GM23338 (cell line): ENCODE measurements at regions not wholly inside any gene's neighbourhood (a gene's known extent, or its start where the extent isn't known, plus 50 kb on each side); places are given as distances from the start of the nearest gene placed in this dataset.

Experiments used
- CTCF ChIP-seq, 2 experiments: fragments of 200-600 bp in 1 of 2; sonication (generic) in 1 of 2; conservative IDR thresholded peaks; 2 replicates each; pipeline versions ENCODE4 v1.5.1 to v1.6.1; 2016 to 2017; ENCODE audit warnings: antibody characterized with exemption in 2 of 2, low read depth in 2 of 2, mild to moderate bottlenecking in 2 of 2, moderate library complexity in 1 of 2
- EZH2 ChIP-seq: fragments of 200-600 bp; sonication (generic); IDR thresholded peaks from one replicate; pipeline ENCODE4 v1.8.0; 2017; ENCODE audit warnings: antibody characterized with exemption, mild to moderate bottlenecking, low read depth; ENCODE audit not compliant: unreplicated experiment
- EZH2phosphoT487 ChIP-seq: fragments of 200-600 bp; sonication (generic); IDR thresholded peaks from one replicate; pipeline ENCODE4 v1.8.1; 2018; ENCODE audit warnings: antibody characterized with exemption; ENCODE audit not compliant: unreplicated experiment
- POLR2AphosphoS5 ChIP-seq: IDR thresholded peaks from 2 replicates; pipeline ENCODE4 v1.6.1; 2016; ENCODE audit warnings: antibody characterized with exemption, low read depth

GRCh38 chr12:114945351-114945750 lies 261.4 kb upstream of the TBX3 start:
- TF ChIP-seq CTCF (conservative IDR thresholded peaks at IDR 0.05; ENCODE audit: low read depth in 2 of 2) = no peak
- no peak for TF ChIP-seq EZH2
- TF ChIP-seq EZH2phosphoT487 = no peak
- TF ChIP-seq POLR2AphosphoS5 = no peak
